K562 (cell line): ENCODE measurements at regions not wholly inside any gene's neighbourhood (a gene's known extent, or its start where the extent isn't known, plus 50 kb on each side); places are given as distances from the start of the nearest gene placed in this dataset.

Experiments
- ATAC-seq: fragments of 200-7000 bp; cut with Tn5 transposase; 3 replicates; pipeline ENCODE4 v1.9.1; 2020; ENCODE audit warnings: moderate library complexity
- BruUV-seq: library from RNA; stranded (reverse); fragments of 400-500 nt; replicated peaks from 2 replicates; lab custom pipeline; 2021; lab: Mats Ljungman, UMichigan
- CTCF ChIA-PET: fragments of 300-600 bp; formaldehyde crosslinking; extraction: SDS; loops from one replicate; lab custom pipeline; 2021; ENCODE audit warnings: low intra/inter-chr PET ratio; lab: Yijun Ruan, JAX
- POLR2A ChIA-PET: fragments of 300-600, 350-650 bp; sonication (Branson Sonifier 250); formaldehyde crosslinking; extraction: SDS; loops from one replicate; lab custom pipeline; 2021; ENCODE audit warnings: antibody characterized with exemption, inconsistent platforms; lab: Yijun Ruan, JAX
- DNase-seq, 4 experiments: peaks; one replicate each; pipeline versions ENCODE4 v3.0.0 to v3.0.0-alpha.2; 2011 to 2018; ENCODE audit warnings: low spot score in 3 of 4, mixed read lengths in 3 of 4; ENCODE audit errors: extremely low read depth in 1 of 4
- FAIRE-seq: peaks from 2 replicates; lab custom pipeline; 2011; peaks lifted over from hg19 to GRCh38; lab: Jason Lieb, UNC
- H2AFZ ChIP-seq: 2 replicates; pipeline ENCODE4 v1.6.0; 2011; ENCODE audit warnings: low read depth, low read length, control low read depth, inconsistent platforms
- H3K27ac ChIP-seq: fragments of 200-600 bp; 3 replicates; pipeline ENCODE4 v1.8.0; 2011; ENCODE audit warnings: low read depth, mild to moderate bottlenecking, control low read depth, inconsistent platforms, low read length, moderate library complexity, mixed read lengths; ENCODE audit errors: extremely low read depth
- H3K27me3 ChIP-seq, 2 experiments: fragments of 300-600 bp in 1 of 2; 2 replicates in 1 of 2; 3 replicates in 1 of 2; pipeline versions ENCODE4 v1.6.0 to v1.8.0; 2011; ENCODE audit warnings: inconsistent platforms in 2 of 2, low read length in 2 of 2, mild to moderate bottlenecking in 1 of 2, mixed read lengths in 1 of 2, moderate library complexity in 1 of 2; ENCODE audit not compliant: control insufficient read depth in 2 of 2, insufficient read depth in 2 of 2
- H3K36me3 ChIP-seq: fragments of 300-600 bp; 3 replicates; pipeline ENCODE4 v1.8.0; 2011; ENCODE audit warnings: mild to moderate bottlenecking, low read length, inconsistent platforms; ENCODE audit not compliant: control insufficient read depth, insufficient read depth
- H3K4me1 ChIP-seq, 2 experiments: fragments of 200-600 bp in 1 of 2; replicated peaks in 1 of 2; 2 replicates in 1 of 2; 3 replicates in 1 of 2; pipeline versions ENCODE4 v1.5.1 to v1.8.0; 2011; ENCODE audit warnings: inconsistent platforms in 2 of 2, low read length in 2 of 2, mild to moderate bottlenecking in 1 of 2, mixed read lengths in 1 of 2, moderate library complexity in 1 of 2; ENCODE audit not compliant: control insufficient read depth in 2 of 2, insufficient read depth in 2 of 2
- H3K4me2 ChIP-seq: 2 replicates; pipeline ENCODE4 v1.6.1; 2011; ENCODE audit warnings: low read length, control low read depth, inconsistent platforms, mixed read lengths; ENCODE audit not compliant: insufficient read depth
- H3K4me3 ChIP-seq: fragments of 200-600 bp; sonication (generic), shearing (Covaris generic); 2 replicates; pipeline ENCODE4 v1.5.1; 2016; ENCODE audit warnings: control low read depth, inconsistent platforms
- H3K79me2 ChIP-seq: fragments of 200-600 bp; 3 replicates; pipeline ENCODE4 v1.8.0; 2011; ENCODE audit warnings: low read length, inconsistent platforms; ENCODE audit not compliant: control insufficient read depth, insufficient read depth
- H3K9ac ChIP-seq, 2 experiments: 2 replicates each; pipeline versions ENCODE4 v1.6.0 to v1.6.1; 2011; ENCODE audit warnings: low read depth in 2 of 2, low read length in 2 of 2, control low read depth in 1 of 2, inconsistent platforms in 1 of 2, mild to moderate bottlenecking in 1 of 2, mixed read lengths in 1 of 2; ENCODE audit not compliant: insufficient read depth in 1 of 2
- H3K9me1 ChIP-seq: one replicate; pipeline ENCODE4 v1.6.0; 2011; ENCODE audit warnings: inconsistent platforms, mild to moderate bottlenecking, low read length, moderate library complexity; ENCODE audit not compliant: control insufficient read depth, insufficient read depth
- H3K9me3 ChIP-seq: replicated peaks from 2 replicates; pipeline ENCODE4 v1.5.1; 2011; ENCODE audit warnings: low read depth, low read length, inconsistent platforms; ENCODE audit not compliant: control insufficient read depth, insufficient read depth
- H4K20me1 ChIP-seq: replicated peaks from 2 replicates; pipeline ENCODE4 v1.6.1; 2011; ENCODE audit warnings: low read length, inconsistent platforms, mixed read lengths; ENCODE audit not compliant: control insufficient read depth, insufficient read depth
- ESRRA ChIP-seq: fragments of 450-650 bp; IDR thresholded peaks from 2 replicates; pipeline ENCODE4 v1.6.1; 2014; ENCODE audit warnings: low read depth, mild to moderate bottlenecking, moderate library complexity, borderline replicate concordance
- FOSL1 ChIP-seq: fragments of 200-800 bp; sonication (Bioruptor generic); conservative IDR thresholded peaks from 2 replicates; pipeline ENCODE4 v1.6.1; 2016; ENCODE audit warnings: missing genetic modification characterization, missing compliant biosample characterization
- HBP1 ChIP-seq: fragments of 450-650 bp; formaldehyde crosslinking; IDR thresholded peaks from 2 replicates; pipeline ENCODE4 v1.4.0; 2022; ENCODE audit warnings: missing genetic modification characterization
- NCOA1 ChIP-seq: fragments of 450-650 bp; IDR thresholded peaks from 2 replicates; pipeline ENCODE4 v1.6.1; 2016; ENCODE audit warnings: low read depth
- PHF21A ChIP-seq: fragments of 450-650 bp; IDR thresholded peaks from 2 replicates; pipeline ENCODE4 v1.6.1; 2017; ENCODE audit warnings: low read depth, borderline replicate concordance
- RFX1 ChIP-seq: fragments of 450-650 bp; IDR thresholded peaks from 2 replicates; pipeline ENCODE4 v1.6.1; 2016; ENCODE audit warnings: mild to moderate bottlenecking, moderate library complexity
- SP1 ChIP-seq: sonication (generic); formaldehyde crosslinking; IDR thresholded peaks from 2 replicates; pipeline ENCODE4 v1.8.1; 2022; ENCODE audit warnings: mild to moderate bottlenecking, missing genetic modification reagents
- TAF7 ChIP-seq: fragments of 450-650 bp; IDR thresholded peaks from 2 replicates; pipeline ENCODE4 v1.6.1; 2016; ENCODE audit warnings: missing genetic modification characterization, missing compliant biosample characterization
- TBL1XR1 ChIP-seq, 2 experiments: IDR thresholded peaks; 2 replicates each; pipeline ENCODE4 v1.6.1; 2012; ENCODE audit warnings: improper control_type of control experiment in 2 of 2, low read length in 2 of 2, mild to moderate bottlenecking in 1 of 2
- TCF7 ChIP-seq: sonication (generic); IDR thresholded peaks from 2 replicates; pipeline ENCODE4 v1.6.1; 2016; ENCODE audit warnings: antibody characterized with exemption, borderline replicate concordance
- TOE1 ChIP-seq, 2 experiments: fragments of 450-650 bp in 1 of 2; sonication (generic) in 1 of 2; formaldehyde crosslinking in 1 of 2; IDR thresholded peaks; 2 replicates each; pipeline versions ENCODE4 v1.7.1 to v1.8.0; 2016 to 2022; ENCODE audit warnings: borderline replicate concordance in 2 of 2, mild to moderate bottlenecking in 2 of 2, antibody characterized with exemption in 1 of 2, inconsistent platforms in 1 of 2, low read depth in 1 of 2, missing genetic modification reagents in 1 of 2, moderate library complexity in 1 of 2
- ZNF24 ChIP-seq: fragments of 450-650 bp; IDR thresholded peaks from 2 replicates; pipeline ENCODE4 v1.6.1; 2016
- ZNF436 ChIP-seq: fragments of 250-450, 450-650 bp; sonication (Bioruptor Pico); formaldehyde crosslinking; IDR thresholded peaks from 2 replicates; pipeline ENCODE4 v1.7.0; 2020; ENCODE audit warnings: mild to moderate bottlenecking
- ZNF780A ChIP-seq: fragments of 250-450 bp; sonication (Bioruptor Pico); IDR thresholded peaks from 2 replicates; pipeline ENCODE4 v1.5.0; 2021; ENCODE audit warnings: mild to moderate bottlenecking
- WGBS: fragments of 100-300 bp; shearing (Covaris generic); methylation state at CpG from one replicate; pipeline ENCODE4 v1.1.6; 2016; ENCODE audit warnings: low coverage, mixed read lengths; ENCODE audit not compliant: insufficient coverage; ENCODE audit errors: missing lambda C conversion rate; 5-methylcytosine and 5-hydroxymethylcytosine counted together
- in situ Hi-C: fragments of 300-500 bp; cut with MboI; formaldehyde crosslinking; loops from 4 replicates; pipeline ENCODE4 v1.15.0; 2018; ENCODE audit warnings: inconsistent platforms, mixed read lengths
- intact Hi-C: fragments of 100-400 bp; cut with micrococcal nuclease; formaldehyde crosslinking; loops from 2 replicates; pipeline ENCODE4 v1.14.2; 2022
- TF ChIP-seq, protein P1 (sequence below): fragments of 250-450 bp; sonication (Bioruptor Pico); IDR thresholded peaks from 2 replicates; pipeline ENCODE4 v1.5.0; 2021
- TF ChIP-seq, protein P2 (sequence below): fragments of 450-650 bp; formaldehyde crosslinking; IDR thresholded peaks from 2 replicates; pipeline ENCODE4 v1.4.0; 2022; ENCODE audit warnings: mild to moderate bottlenecking, moderate library complexity
- TF ChIP-seq, protein P3 (sequence below): sonication (generic); formaldehyde crosslinking; IDR thresholded peaks from 2 replicates; pipeline ENCODE4 v1.5.0; 2020; ENCODE audit warnings: missing genetic modification reagents
- TF ChIP-seq, protein P4 (sequence below), 2 experiments: fragments of 250-450 bp in 1 of 2; fragments of 450-650 bp in 1 of 2; sonication (Bioruptor Pico) in 1 of 2; IDR thresholded peaks; 2 replicates each; pipeline versions ENCODE4 v1.6.1 to v1.8.0; 2016 to 2021; ENCODE audit warnings: mild to moderate bottlenecking in 2 of 2, moderate library complexity in 2 of 2, missing compliant biosample characterization in 1 of 2, missing genetic modification characterization in 1 of 2

DNA sequence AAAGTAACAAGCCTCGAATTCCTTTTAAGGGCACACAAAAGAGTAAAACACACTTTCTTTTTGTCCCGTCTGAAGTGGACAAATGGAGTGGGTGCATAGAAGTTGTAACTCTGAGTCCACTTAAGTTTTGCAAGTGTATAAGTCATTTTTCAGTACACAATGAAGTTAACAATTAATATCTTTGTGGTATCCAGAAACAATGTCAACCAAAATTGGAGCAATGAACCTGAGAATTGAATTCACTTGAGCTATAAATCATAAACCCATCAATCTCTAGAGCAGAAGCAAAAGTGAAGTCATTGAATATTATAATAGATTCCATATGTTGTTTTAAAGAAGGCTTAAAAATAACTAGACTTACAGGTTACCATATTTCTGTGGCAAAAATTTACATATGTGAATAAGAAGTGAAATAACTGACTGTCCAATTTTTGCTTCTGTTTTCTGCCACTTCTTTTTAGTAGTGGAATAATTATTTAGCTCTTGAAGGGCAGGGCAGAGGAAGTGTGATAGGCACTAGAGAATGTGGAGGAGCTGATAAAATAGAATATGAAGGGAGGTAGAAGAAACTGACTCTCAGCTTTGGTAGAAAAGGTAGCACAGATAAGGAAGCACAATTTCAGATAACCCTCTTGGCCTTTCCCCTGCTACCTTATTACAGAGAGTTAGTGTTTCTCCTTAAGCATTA, 73.9 kb upstream of the RGL1 start:
- H3K4me2 ChIP-seq: no peak overlapping the region
- intact Hi-C loops: no loop called here
- no peaks in the 10 kb centered on the region for H3K4me1 ChIP-seq
- WGBS: 0% methylated on average over 2 of the region's 2 CpGs
- FAIRE-seq (no peak), ATAC-seq (no peak), DNase-seq (no peak)
- no peak overlapping the region for H3K4me3 ChIP-seq
- in situ Hi-C loops: no loop called here
- no peaks in the 10 kb centered on the region for H4K20me1 ChIP-seq
- H2AFZ ChIP-seq: no peak overlapping the region
- peaks cover 0 to 3% of the 10 kb centered on the region in 2 experiments; a peak in 2 of 5 replicates for H3K27me3 ChIP-seq
- no peak for TF ChIP-seq ZNF24
- no peak for TF ChIP-seq ZNF780A
- TF ChIP-seq TOE1 (IDR thresholded peaks at IDR 0.05; ENCODE audit: borderline replicate concordance): no peak
- TF ChIP-seq TOE1 (CRISPR knock-in tag; IDR thresholded peaks at IDR 0.05; ENCODE audit: borderline replicate concordance, low read depth): no peak
- TF ChIP-seq HBP1 (CRISPR knock-in tag): no peak
- no peak for TF ChIP-seq PHF21A
- TF ChIP-seq TBL1XR1 (IDR thresholded peaks at IDR 0.05; ENCODE audit: low read length in 2 of 2): no peak
- TF ChIP-seq ZNF436 (CRISPR knock-in tag): no peak
- TF ChIP-seq SP1: no peak
- no peak for TF ChIP-seq TCF7
- TF ChIP-seq TAF7 (tag): no peak
- no peak for TF ChIP-seq RFX1
- TF ChIP-seq, protein P1, sequence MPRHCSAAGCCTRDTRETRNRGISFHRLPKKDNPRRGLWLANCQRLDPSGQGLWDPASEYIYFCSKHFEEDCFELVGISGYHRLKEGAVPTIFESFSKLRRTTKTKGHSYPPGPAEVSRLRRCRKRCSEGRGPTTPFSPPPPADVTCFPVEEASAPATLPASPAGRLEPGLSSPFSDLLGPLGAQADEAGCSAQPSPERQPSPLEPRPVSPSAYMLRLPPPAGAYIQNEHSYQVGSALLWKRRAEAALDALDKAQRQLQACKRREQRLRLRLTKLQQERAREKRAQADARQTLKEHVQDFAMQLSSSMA (CRISPR knock-in tag): no peak
- TF ChIP-seq, protein P2, sequence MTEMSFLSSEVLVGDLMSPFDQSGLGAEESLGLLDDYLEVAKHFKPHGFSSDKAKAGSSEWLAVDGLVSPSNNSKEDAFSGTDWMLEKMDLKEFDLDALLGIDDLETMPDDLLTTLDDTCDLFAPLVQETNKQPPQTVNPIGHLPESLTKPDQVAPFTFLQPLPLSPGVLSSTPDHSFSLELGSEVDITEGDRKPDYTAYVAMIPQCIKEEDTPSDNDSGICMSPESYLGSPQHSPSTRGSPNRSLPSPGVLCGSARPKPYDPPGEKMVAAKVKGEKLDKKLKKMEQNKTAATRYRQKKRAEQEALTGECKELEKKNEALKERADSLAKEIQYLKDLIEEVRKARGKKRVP: no peak
- TF ChIP-seq, protein P3, sequence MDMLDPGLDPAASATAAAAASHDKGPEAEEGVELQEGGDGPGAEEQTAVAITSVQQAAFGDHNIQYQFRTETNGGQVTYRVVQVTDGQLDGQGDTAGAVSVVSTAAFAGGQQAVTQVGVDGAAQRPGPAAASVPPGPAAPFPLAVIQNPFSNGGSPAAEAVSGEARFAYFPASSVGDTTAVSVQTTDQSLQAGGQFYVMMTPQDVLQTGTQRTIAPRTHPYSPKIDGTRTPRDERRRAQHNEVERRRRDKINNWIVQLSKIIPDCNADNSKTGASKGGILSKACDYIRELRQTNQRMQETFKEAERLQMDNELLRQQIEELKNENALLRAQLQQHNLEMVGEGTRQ (CRISPR knock-in tag): no peak
- no peak for TF ChIP-seq NCOA1
- TF ChIP-seq ESRRA: no peak
- TF ChIP-seq, protein P4, sequence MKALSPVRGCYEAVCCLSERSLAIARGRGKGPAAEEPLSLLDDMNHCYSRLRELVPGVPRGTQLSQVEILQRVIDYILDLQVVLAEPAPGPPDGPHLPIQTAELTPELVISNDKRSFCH (CRISPR knock-in tag; IDR thresholded peaks at IDR 0.05): no peak
- TF ChIP-seq, protein P4 (tag; IDR thresholded peaks at IDR 0.05): no peak
- TF ChIP-seq FOSL1 (tag): no peak
- H3K79me2 ChIP-seq: no peaks in the 10 kb centered on the region
- no peaks in the 10 kb centered on the region for H3K9me1 ChIP-seq
- no peak overlapping the region for H3K9ac ChIP-seq
- POLR2A ChIA-PET: interaction anchor here (1.0 kb wide), 1 partner anchor 46 kb away, joined by 4 read pairs; no protein-coding TSS in a partner anchor
- no peaks in the 10 kb centered on the region for H3K36me3 ChIP-seq
- no peak overlapping the region for H3K27ac ChIP-seq
- H3K9me3 ChIP-seq: no peaks in the 10 kb centered on the region
- BruUV-seq: no TSS peak
- CTCF ChIA-PET: no interaction called here
